HUES64 (cell line): ENCODE measurements at regions not wholly inside any gene's neighbourhood (a gene's known extent, or its start where the extent isn't known, plus 50 kb on each side); places are given as distances from the start of the nearest gene placed in this dataset.
"Not testable (repeated sequence)": the region's sequence is repeated elsewhere in the genome, so short reads cannot be mapped to it uniquely, and the experiment has no call there.

Source experiments
- H3K27ac ChIP-seq: 2 replicates; pipeline ENCODE4 v1.7.0; 2013; ENCODE audit warnings: low read depth, low read length, inconsistent platforms
- H3K27me3 ChIP-seq: 2 replicates; pipeline ENCODE4 v1.6.1; 2013; ENCODE audit warnings: mild to moderate bottlenecking, low read length; ENCODE audit not compliant: insufficient read depth
- H3K36me3 ChIP-seq: 2 replicates; pipeline ENCODE4 v1.6.1; 2013; ENCODE audit warnings: mild to moderate bottlenecking, low read length; ENCODE audit not compliant: insufficient read depth
- H3K4me1 ChIP-seq: 2 replicates; pipeline ENCODE4 v1.6.1; 2013; ENCODE audit warnings: mild to moderate bottlenecking, low read length, moderate library complexity; ENCODE audit not compliant: insufficient read depth
- H3K4me3 ChIP-seq: 2 replicates; pipeline ENCODE4 v1.5.1; 2013; ENCODE audit warnings: mild to moderate bottlenecking, low read length, moderate library complexity
- H3K9ac ChIP-seq: 2 replicates; pipeline ENCODE4 v1.6.1; 2013; ENCODE audit warnings: mild to moderate bottlenecking, low read depth, low read length
- H3K9me3 ChIP-seq: 2 replicates; pipeline ENCODE4 v1.6.1; 2013; ENCODE audit warnings: low read depth, low read length; ENCODE audit not compliant: insufficient read depth
- WGBS: fragments of 150-250, 120-280 bp; methylation state at CpG from one replicate; pipeline ENCODE4 v1.1.7; 2013; ENCODE audit warnings: missing lambda C conversion rate; 5-methylcytosine and 5-hydroxymethylcytosine counted together

DNA sequence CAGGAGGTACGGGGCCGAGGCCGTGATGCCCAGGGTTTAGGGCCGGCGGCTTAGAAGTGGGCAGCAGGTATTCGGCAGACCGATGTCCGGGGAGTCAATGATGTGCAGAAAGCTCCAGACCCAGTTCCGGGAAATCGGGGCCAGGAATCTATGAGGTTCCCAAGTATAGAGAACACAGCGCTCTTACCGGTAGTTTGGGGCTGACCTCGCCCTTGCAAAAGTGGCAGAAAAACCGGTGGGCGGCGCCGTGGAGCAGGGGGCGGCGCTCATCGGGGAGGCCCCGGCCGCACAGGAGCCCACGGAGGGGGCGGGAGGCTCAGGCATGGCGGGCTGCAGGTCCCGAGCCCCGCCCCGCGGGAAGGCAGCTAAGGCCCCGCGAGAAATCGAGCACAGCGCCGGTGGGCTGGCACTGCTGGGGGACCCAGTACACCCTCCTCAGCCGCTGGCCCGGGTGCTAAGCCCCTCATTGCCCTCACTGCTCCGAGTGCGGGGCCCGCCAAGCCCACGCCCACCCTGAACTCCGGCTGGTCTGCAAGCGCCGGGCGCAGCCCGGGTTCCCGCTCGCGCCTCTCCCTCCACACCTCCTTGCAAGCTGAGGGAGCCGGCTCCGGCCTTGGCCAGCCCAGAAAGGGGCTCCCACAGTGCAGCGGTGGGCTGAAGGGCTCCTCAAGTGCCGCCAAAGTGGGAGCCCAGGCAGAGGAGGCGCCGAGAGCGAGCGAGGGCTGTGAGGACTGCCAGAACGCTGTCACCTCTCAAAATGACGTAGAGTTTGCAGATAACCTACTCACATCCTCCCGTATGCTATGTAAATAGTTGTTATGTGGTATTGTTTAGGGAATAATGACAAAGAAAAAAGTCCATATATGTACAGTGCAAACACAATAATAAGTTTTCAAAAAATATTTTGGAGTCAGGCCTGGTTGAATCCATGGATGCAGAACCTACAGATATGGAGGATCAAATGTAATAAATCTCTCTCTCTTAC is 80.6 kb upstream of the NBPF20 start:
- not testable (repeated sequence) for H3K9me3 ChIP-seq, H3K36me3 ChIP-seq, H3K9ac ChIP-seq, H3K4me1 ChIP-seq, H3K27ac ChIP-seq, H3K27me3 ChIP-seq, H3K4me3 ChIP-seq
- WGBS = no CpG with 5 or more reads among the region's 59 CpGs

DNA sequence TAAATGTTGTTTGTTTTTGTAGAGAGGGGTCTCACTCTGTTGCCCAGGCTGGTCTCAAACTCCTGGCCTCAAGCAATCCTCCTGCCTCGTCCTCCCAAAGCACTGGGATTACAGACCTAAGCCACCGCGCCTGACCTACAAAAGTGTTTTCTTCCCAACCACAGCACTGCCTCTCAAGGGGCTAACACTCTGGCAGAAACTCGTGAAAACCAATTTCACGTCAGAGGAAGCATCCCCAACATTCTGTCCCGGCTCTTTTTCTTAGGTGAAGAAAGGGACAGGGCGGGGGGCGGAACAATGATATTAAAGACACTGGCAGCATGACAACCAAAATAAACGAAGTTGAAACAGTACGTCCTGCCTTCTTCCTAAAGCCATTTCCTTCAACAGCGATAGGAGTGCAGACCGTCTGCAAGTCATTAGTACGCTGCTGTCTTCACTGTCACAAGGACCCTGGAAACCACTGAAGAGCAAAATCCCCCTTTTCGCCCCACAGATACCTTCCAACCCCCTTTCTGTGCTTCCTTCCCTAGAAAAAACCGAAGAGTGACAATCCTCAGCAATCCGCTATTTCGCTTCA is 79.5 kb upstream of the NBPF20 start:
- H3K9me3 ChIP-seq, H3K9ac ChIP-seq, H3K4me1 ChIP-seq, H3K27me3 ChIP-seq, H3K36me3 ChIP-seq, H3K27ac ChIP-seq, H3K4me3 ChIP-seq: not testable (repeated sequence)
- no CpG with 5 or more reads among the region's 17 CpGs for WGBS

DNA sequence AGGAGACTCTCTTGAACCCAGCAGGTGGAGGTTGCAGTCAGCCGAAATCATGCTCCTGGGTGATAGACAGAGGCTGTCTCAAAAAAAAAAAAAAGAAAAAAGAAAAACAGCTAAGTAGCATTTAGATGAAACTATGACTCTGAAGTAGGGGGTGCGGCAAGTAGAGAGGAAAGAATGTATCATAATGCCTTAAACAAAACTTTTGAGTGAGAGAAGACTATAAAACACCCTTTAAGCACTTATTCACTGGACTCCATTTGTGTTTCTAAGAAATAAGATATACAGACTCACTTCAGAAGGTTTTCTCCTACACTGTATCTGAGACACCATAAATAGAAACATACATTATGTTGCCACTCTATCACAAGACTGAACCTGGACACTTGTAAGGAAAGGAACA is 78.9 kb upstream of the NBPF20 start:
- not testable (repeated sequence) for H3K27ac ChIP-seq, H3K4me1 ChIP-seq, H3K9me3 ChIP-seq, H3K4me3 ChIP-seq, H3K27me3 ChIP-seq, H3K9ac ChIP-seq, H3K36me3 ChIP-seq
- WGBS = no CpG with 5 or more reads among the region's 2 CpGs

DNA sequence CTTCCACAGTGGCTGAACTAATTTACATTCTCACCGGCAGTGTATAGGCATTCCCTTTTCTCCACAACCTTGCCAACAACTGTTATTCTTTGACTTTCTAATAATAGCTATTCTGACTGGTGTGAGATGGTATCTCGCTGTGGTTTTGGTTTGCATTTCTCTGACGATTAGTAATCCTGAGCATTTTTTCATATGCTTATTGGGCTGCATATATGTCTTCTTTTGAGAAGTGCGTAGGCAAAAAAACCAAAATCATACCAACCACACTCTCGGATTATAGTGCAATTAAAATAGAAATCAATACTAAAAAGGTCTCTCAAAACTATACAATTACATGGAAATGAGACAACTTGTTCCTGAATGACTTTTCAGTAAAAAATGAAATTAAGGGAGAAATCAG is 74.8 kb upstream of the NBPF20 start:
- no CpG with 5 or more reads among the region's 5 CpGs for WGBS
- not testable (repeated sequence) for H3K4me1 ChIP-seq, H3K4me3 ChIP-seq, H3K36me3 ChIP-seq, H3K9me3 ChIP-seq, H3K27ac ChIP-seq, H3K27me3 ChIP-seq, H3K9ac ChIP-seq

DNA sequence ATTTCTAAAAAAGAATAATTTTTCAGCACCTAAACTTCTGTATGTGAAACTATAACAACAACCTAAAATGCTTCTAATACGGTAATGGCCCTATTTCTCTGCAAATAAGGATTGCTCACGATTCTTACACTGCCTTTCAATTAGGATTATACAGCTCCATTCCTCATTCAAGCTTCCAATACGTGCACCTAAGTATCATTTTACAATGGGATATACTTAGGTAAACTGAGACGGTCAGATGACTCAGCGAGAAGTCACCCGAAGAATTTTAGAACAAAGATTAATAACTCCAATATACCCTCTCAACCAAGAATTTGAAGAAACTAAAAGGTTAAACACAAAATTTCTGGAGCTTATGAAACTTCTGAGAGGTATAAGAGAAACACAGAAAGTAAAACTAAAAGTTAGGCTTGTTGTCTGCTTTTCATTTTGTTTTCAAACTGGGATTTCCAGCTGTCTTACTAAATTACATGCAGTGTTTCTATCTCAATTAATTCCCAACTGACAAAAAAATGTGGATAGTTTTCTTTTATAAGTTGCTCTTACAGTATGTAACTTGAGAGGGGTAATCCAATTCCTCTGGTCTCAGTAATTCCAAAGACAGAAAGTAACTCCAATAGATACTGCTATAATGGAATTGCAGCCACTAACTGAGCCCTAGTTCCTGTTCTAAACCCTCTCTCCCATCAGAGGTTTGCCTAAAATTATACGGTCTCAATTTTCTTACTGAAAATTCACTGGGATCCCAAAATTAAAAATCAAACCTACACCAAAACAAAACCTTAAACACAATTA is 69.9 kb upstream of the NBPF20 start:
- H3K4me1 ChIP-seq, H3K9me3 ChIP-seq, H3K27ac ChIP-seq, H3K9ac ChIP-seq, H3K4me3 ChIP-seq, H3K36me3 ChIP-seq, H3K27me3 ChIP-seq: not testable (repeated sequence)
- 85% methylated on average over 2 of the region's 7 CpGs for WGBS

DNA sequence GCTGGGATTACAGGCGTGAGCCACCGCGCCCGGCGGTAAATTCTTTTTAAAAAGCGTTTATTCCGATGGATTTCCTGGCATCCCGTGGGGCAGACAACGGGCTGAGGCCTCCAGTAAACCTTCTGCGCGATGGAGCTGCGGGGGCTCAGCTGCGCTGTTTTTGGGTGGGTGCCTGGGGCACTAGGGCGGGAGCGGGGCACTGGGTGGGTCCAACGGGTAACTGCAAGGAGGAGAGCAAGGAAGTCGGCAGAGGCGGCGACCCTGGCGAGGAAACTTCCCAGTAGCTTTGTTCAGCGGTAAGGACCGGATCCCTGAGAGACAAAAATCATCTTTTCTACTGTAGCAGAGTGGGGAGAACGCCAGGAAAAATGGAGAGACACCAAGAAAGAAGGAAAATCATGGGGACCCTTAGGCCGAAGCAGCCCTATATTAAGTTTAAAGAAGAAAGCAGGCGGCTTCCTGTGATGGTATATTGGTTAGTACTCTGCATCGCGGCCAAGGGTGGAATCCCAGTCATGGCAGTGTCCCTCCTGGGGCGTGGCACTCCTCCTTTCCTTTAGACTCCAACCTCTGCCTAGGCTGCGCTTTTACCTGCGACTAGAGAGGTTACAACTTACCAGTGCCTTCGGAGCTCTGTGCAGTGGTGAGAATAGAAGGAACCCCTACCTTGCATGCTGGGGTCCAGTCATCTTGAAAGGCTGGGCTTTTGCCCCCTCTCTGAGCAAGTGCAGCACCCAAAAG is 63.0 kb upstream of the NBPF20 start:
- not testable (repeated sequence) for H3K9ac ChIP-seq, H3K36me3 ChIP-seq, H3K27ac ChIP-seq, H3K4me1 ChIP-seq, H3K9me3 ChIP-seq, H3K4me3 ChIP-seq
- H3K27me3 ChIP-seq = peaks cover 27% of the 10 kb centered on the region
- WGBS = 51% methylated on average over 10 of the region's 31 CpGs

DNA sequence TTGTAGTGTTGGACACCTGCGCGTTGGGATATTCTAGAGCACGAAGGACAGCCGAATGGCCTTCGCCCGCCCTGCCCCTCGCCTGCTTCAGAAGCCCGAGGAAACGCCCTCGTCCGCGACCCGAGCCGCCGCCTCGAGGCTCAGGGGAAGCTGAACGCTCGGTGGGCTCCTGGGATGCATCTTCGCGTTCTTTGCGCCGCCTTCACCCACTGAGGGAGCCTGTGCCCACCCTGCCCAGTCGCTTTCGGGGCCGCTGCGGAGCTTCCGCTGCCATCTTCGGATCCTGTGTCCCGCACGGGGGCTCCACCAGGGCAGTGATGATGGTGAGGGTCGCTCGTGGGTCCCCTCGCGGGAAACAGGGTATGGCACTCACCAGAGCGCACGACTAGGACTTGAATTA is 61.8 kb upstream of the NBPF20 start:
- H3K9ac ChIP-seq, H3K4me1 ChIP-seq, H3K9me3 ChIP-seq, H3K36me3 ChIP-seq, H3K27ac ChIP-seq: not testable (repeated sequence)
- peak overlapping the region; percentile 40 for H3K4me3 ChIP-seq
- H3K27me3 ChIP-seq = peaks cover 27% of the 10 kb centered on the region
- WGBS = 9% methylated on average over 28 of the region's 36 CpGs

DNA sequence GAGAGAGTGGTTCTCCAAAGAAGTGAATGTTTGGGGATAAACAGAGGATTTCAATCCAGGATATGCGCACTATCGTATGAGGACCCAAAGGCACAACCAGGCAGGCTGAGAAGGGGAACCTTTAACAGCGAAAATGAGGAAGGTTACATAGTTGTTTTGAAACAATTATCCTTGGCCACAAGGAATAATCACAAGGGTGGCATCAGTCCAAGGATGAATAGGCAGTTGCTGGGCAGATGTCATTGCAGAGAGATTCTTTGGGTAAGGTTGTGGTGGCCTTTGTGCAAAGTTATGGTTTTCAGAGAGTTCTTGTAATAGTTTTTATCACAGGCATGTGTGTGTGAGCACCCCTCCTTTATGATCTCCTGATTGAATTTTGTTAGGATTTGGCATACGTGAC is 58.9 kb upstream of the NBPF20 start:
- not testable (repeated sequence) for H3K4me3 ChIP-seq, H3K9ac ChIP-seq, H3K36me3 ChIP-seq, H3K27ac ChIP-seq, H3K9me3 ChIP-seq, H3K4me1 ChIP-seq
- WGBS = 88% methylated on average over 2 of the region's 4 CpGs
- peaks cover 27% of the 10 kb centered on the region for H3K27me3 ChIP-seq

DNA sequence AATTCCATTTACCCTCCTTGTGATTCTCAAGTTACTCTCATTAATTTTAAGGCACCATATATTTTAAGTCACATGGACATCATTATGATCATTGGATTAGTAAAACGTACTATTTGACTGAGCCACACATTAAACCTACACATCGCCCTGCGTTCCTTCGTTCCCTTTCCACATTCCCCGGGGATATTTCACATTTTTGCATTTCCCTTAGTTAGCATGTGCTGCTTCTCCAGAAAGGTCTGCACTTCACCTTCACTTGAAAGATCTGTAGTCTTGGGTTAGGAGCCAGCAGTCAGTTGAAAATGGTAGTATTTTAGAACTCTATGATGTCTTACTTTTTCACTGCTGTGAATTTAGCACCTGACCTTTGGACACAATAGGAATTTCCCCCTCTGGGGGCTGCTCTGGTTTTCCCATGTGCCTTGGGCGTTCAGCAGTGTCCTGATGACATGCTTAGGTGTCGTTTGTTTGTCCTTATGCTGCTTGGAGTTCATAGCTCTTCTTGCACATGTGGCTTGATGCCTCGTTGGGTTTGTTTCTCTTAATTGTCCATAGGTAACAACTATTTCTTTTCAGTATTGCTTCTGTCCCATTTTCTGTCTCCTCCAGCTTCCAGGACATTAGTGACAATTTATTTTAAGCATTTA is 56.9 kb upstream of the NBPF20 start:
- not testable (repeated sequence) for H3K9me3 ChIP-seq, H3K4me1 ChIP-seq, H3K27ac ChIP-seq, H3K9ac ChIP-seq, H3K36me3 ChIP-seq, H3K4me3 ChIP-seq
- WGBS = 52% methylated on average over 7 of the region's 8 CpGs
- peaks cover 24% of the 10 kb centered on the region for H3K27me3 ChIP-seq

DNA sequence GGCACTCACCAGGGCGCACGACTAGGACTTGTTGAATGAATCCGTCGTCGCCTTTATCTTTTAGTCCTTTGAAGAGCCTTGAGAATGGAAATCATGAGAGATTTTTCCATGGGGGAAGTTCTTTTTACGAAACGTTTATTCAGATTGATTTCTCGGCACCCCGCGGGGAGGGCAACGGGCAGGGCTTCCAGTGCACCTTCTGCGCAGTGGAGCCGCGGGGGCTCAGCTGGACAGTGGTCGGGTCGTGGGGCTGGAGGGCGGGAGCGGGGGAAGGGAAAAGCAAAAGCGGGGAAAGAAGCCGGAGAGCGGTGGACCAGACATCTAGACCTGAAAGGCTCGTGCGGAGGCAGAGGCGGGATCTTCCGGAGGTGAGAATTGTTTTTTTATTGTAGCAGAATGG is 50.6 kb upstream of the NBPF20 start:
- not testable (repeated sequence) for H3K4me1 ChIP-seq, H3K27ac ChIP-seq, H3K36me3 ChIP-seq, H3K27me3 ChIP-seq, H3K9me3 ChIP-seq, H3K9ac ChIP-seq
- WGBS = 1% methylated on average over 20 of the region's 25 CpGs
- H3K4me3 ChIP-seq = peak overlapping the region; percentile 60
